Esophagus mucosa (tissue), 1 donor: ENCODE measurements at regions not wholly inside any gene's neighbourhood (a gene's known extent, or its start where the extent isn't known, plus 50 kb on each side); places are given as distances from the start of the nearest gene placed in this dataset.

Source experiments
- ATAC-seq: fragments of 200-7000 bp; cut with Tn5 transposase; one replicate; pipeline ENCODE4 v1.9.1; 2020
- donor health status: DM: yes; HTN: yes; CAD: no.

- no peak for ATAC-seq
Observed at GRCh38 chr1:8267307-8267706, 50.6 kb upstream of the SLC45A1 start.

- no peak for ATAC-seq
Observed at GRCh38 chr1:8266436-8267165, 51.3 kb upstream of the SLC45A1 start.

- no peak for ATAC-seq
Observed at GRCh38 chr1:8263791-8264190, 54.1 kb upstream of the SLC45A1 start.

- ATAC-seq = no peak
Observed at GRCh38 chr1:8261398-8261762, 56.5 kb upstream of the SLC45A1 start.

- ATAC-seq = peak; percentile 35
Observed at GRCh38 chr1:8259498-8260290, 58.2 kb upstream of the SLC45A1 start.

GRCh38 chr1:8257621-8258020 lies 60.3 kb upstream of the SLC45A1 start:
- no peak for ATAC-seq

GRCh38 chr1:8256321-8256720 lies 61.6 kb upstream of the SLC45A1 start:
- no peak for ATAC-seq

- ATAC-seq = no peak
Observed at GRCh38 chr1:8255712-8256111, 62.2 kb upstream of the SLC45A1 start.

- ATAC-seq = no peak
Observed at GRCh38 chr1:8252266-8252951, 65.5 kb upstream of the SLC45A1 start.

- ATAC-seq = no peak
Observed at GRCh38 chr1:8251635-8252034, 66.3 kb upstream of the SLC45A1 start.

GRCh38 chr1:8249838-8250237 lies 68.1 kb upstream of the SLC45A1 start:
- ATAC-seq = no peak

GRCh38 chr1:8247811-8248436 lies 70.0 kb upstream of the SLC45A1 start:
- ATAC-seq = no peak

GRCh38 chr1:8244304-8244703 lies 73.6 kb upstream of the SLC45A1 start:
- no peak for ATAC-seq

- ATAC-seq = no peak
Observed at GRCh38 chr1:8242498-8242897, 75.4 kb upstream of the SLC45A1 start.

- no peak for ATAC-seq
Observed at GRCh38 chr1:8241417-8242014, 76.4 kb upstream of the SLC45A1 start.

GRCh38 chr1:8239306-8240023 lies 78.4 kb upstream of the SLC45A1 start:
- peak; percentile 19 for ATAC-seq

- ATAC-seq = peak; percentile 84
Observed at GRCh38 chr1:8239039-8239305, 78.9 kb upstream of the SLC45A1 start.

- ATAC-seq = no peak
Observed at GRCh38 chr1:8238141-8239038, 79.5 kb upstream of the SLC45A1 start.

- ATAC-seq = no peak
Observed at GRCh38 chr1:8232036-8232757, 85.7 kb upstream of the SLC45A1 start.

GRCh38 chr1:8230292-8230621 lies 87.7 kb upstream of the SLC45A1 start:
- no peak for ATAC-seq

- ATAC-seq = no peak
Observed at GRCh38 chr1:8228253-8228652, 89.7 kb upstream of the SLC45A1 start.
